ENCODE measurements at regions not wholly inside any gene's neighbourhood (a gene's known extent, or its start where the extent isn't known, plus 50 kb on each side); places are given as distances from the start of the nearest gene placed in this dataset.

- no peak for DNase-seq (ENCODE audit: low read depth)
- no peak for TF ChIP-seq CTCF (conservative IDR thresholded peaks at IDR 0.05; ENCODE audit: low read length)
Measured at GRCh38 chr6:14040042-14040441, 77.5 kb upstream of the CD83 start.

GRCh38 chr6:14046476-14047068 lies 71.0 kb upstream of the CD83 start:
- TF ChIP-seq CTCF (conservative IDR thresholded peaks at IDR 0.05; ENCODE audit: low read length), result peak; percentile 86
- H3K4me3 ChIP-seq (ENCODE audit: low read length), result no peak overlapping the region
- DNase-seq (ENCODE audit: low read depth), result peak; percentile 40

More at GRCh38 chr6:14040042-14040441, 77.5 kb upstream of the CD83 start:
- H3K4me3 ChIP-seq (ENCODE audit: low read length), result no peak overlapping the region

- H3K4me3 ChIP-seq (ENCODE audit: low read length), result no peak overlapping the region
- no peak for TF ChIP-seq CTCF (conservative IDR thresholded peaks at IDR 0.05; ENCODE audit: low read length)
- no peak for DNase-seq (ENCODE audit: low read depth)
Measured at GRCh38 chr6:14047151-14047740, 70.3 kb upstream of the CD83 start.

GRCh38 chr6:14048837-14049236 lies 68.7 kb upstream of the CD83 start:
- DNase-seq (ENCODE audit: low read depth), result no peak
- no peak for TF ChIP-seq CTCF (conservative IDR thresholded peaks at IDR 0.05; ENCODE audit: low read length)
- no peak overlapping the region for H3K4me3 ChIP-seq (ENCODE audit: low read length)

- no peak for DNase-seq (ENCODE audit: low read depth)
- no peak overlapping the region for H3K4me3 ChIP-seq (ENCODE audit: low read length)
- no peak for TF ChIP-seq CTCF (conservative IDR thresholded peaks at IDR 0.05; ENCODE audit: low read length)
Measured at GRCh38 chr6:14051355-14051754, 66.2 kb upstream of the CD83 start.

GRCh38 chr6:14053811-14054210 lies 63.8 kb upstream of the CD83 start:
- no peak for TF ChIP-seq CTCF (conservative IDR thresholded peaks at IDR 0.05; ENCODE audit: low read length)
- no peak overlapping the region for H3K4me3 ChIP-seq (ENCODE audit: low read length)
- DNase-seq (ENCODE audit: low read depth), result no peak

GRCh38 chr6:14055541-14055940 lies 62.0 kb upstream of the CD83 start:
- no peak for DNase-seq (ENCODE audit: low read depth)
- no peak overlapping the region for H3K4me3 ChIP-seq (ENCODE audit: low read length)
- TF ChIP-seq CTCF (conservative IDR thresholded peaks at IDR 0.05; ENCODE audit: low read length), result no peak

Measured in AG10803 (cell line).